HepG2 (cell line): ENCODE measurements at regions not wholly inside any gene's neighbourhood (a gene's known extent, or its start where the extent isn't known, plus 50 kb on each side); places are given as distances from the start of the nearest gene placed in this dataset.

Experiments
- FOXO1 ChIP-seq: sonication (generic); formaldehyde crosslinking; IDR thresholded peaks from 2 replicates; pipeline ENCODE4 v1.4.0; 2020; ENCODE audit warnings: missing genetic modification reagents
- ZC3H13 ChIP-seq: sonication (generic); formaldehyde crosslinking; IDR thresholded peaks from 2 replicates; pipeline ENCODE4 v1.8.1; 2023; ENCODE audit warnings: mild to moderate bottlenecking, missing genetic modification reagents, moderate library complexity
- ZNF207 ChIP-seq: fragments of 450-650 bp; IDR thresholded peaks from 2 replicates; pipeline ENCODE4 v1.6.1; 2016; ENCODE audit warnings: antibody characterized with exemption, borderline replicate concordance
- TF ChIP-seq, protein P1 (sequence below): IDR thresholded peaks from 2 replicates; pipeline ENCODE4 v1.6.1; 2012; ENCODE audit warnings: low read depth, low read length, improper control_type of control experiment
- TF ChIP-seq, protein P2 (sequence below), 2 experiments: fragments of 450-650 bp in 1 of 2; sonication (generic) in 1 of 2; formaldehyde crosslinking in 1 of 2; IDR thresholded peaks; 2 replicates each; pipeline versions ENCODE4 v1.6.1 to v1.8.0; 2016 to 2022; ENCODE audit warnings: antibody characterized with exemption in 1 of 2, mild to moderate bottlenecking in 1 of 2, missing genetic modification reagents in 1 of 2
- TF ChIP-seq, protein P3 (sequence below): sonication (generic); formaldehyde crosslinking; IDR thresholded peaks from 2 replicates; pipeline ENCODE4 v1.4.0; 2020; ENCODE audit warnings: mild to moderate bottlenecking, missing genetic modification reagents

DNA sequence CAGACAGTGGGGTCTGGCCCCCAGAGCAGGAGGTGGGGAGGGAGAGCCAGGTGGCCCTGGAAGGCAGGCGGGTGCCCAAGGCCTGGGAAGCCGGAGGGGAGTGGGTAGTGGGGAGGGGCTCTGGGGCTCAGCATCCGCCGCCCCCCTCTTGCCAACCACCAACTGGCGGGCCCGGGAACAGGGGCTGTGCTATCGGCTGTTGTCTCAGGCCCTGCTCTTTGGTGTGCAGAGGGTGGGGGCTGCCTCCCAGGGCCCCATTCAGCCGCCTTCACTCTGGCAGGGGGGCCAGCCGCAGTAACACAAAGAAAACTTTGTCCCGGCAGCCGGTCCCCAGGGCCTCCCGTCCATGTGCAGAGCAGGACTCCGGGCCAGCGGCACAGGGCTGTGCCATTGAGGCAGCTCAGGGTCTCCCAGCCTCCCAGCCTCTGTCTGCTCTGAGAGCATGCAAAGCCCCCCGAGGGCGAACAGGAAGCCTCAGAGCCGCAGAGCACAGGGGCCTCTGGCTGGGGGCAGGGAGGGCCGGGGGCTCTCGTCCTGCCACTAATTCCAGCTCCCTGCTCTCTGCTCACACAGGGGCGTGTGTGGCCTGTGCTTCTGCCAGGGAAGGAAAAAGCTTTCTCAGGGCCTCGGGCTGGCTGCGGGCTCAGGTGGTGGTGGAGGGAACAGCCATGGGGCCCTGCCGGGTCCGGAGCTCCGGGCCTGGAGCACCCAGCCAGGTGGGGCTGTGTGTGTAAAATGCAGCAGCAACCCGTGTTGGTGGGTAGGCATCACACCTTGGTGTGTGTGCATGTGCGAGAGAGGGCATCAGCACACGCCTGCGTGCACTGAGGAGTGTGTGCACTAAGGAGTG, 54.2 kb upstream of the NOTCH1 start:
- no peak for TF ChIP-seq FOXO1 (CRISPR knock-in tag)
- no peak for TF ChIP-seq ZNF207
- TF ChIP-seq, protein P1, sequence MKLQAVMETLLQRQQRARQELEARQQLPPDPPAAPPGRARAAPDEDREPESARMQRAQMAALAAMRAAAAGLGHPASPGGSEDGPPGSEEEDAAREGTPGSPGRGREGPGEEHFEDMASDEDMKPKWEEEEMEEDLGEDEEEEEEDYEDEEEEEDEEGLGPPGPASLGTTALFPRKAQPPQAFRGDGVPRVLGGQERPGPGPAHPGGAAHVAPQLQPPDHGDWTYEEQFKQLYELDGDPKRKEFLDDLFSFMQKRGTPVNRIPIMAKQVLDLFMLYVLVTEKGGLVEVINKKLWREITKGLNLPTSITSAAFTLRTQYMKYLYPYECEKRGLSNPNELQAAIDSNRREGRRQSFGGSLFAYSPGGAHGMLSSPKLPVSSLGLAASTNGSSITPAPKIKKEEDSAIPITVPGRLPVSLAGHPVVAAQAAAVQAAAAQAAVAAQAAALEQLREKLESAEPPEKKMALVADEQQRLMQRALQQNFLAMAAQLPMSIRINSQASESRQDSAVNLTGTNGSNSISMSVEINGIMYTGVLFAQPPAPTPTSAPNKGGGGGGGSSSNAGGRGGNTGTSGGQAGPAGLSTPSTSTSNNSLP: no peak
- TF ChIP-seq, protein P2, sequence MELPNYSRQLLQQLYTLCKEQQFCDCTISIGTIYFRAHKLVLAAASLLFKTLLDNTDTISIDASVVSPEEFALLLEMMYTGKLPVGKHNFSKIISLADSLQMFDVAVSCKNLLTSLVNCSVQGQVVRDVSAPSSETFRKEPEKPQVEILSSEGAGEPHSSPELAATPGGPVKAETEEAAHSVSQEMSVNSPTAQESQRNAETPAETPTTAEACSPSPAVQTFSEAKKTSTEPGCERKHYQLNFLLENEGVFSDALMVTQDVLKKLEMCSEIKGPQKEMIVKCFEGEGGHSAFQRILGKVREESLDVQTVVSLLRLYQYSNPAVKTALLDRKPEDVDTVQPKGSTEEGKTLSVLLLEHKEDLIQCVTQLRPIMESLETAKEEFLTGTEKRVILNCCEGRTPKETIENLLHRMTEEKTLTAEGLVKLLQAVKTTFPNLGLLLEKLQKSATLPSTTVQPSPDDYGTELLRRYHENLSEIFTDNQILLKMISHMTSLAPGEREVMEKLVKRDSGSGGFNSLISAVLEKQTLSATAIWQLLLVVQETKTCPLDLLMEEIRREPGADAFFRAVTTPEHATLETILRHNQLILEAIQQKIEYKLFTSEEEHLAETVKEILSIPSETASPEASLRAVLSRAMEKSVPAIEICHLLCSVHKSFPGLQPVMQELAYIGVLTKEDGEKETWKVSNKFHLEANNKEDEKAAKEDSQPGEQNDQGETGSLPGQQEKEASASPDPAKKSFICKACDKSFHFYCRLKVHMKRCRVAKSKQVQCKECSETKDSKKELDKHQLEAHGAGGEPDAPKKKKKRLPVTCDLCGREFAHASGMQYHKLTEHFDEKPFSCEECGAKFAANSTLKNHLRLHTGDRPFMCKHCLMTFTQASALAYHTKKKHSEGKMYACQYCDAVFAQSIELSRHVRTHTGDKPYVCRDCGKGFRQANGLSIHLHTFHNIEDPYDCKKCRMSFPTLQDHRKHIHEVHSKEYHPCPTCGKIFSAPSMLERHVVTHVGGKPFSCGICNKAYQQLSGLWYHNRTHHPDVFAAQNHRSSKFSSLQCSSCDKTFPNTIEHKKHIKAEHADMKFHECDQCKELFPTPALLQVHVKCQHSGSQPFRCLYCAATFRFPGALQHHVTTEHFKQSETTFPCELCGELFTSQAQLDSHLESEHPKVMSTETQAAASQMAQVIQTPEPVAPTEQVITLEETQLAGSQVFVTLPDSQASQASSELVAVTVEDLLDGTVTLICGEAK (IDR thresholded peaks at IDR 0.05): no peak
- TF ChIP-seq, protein P2 (CRISPR knock-in tag; IDR thresholded peaks at IDR 0.05): no peak
- TF ChIP-seq, protein P3, sequence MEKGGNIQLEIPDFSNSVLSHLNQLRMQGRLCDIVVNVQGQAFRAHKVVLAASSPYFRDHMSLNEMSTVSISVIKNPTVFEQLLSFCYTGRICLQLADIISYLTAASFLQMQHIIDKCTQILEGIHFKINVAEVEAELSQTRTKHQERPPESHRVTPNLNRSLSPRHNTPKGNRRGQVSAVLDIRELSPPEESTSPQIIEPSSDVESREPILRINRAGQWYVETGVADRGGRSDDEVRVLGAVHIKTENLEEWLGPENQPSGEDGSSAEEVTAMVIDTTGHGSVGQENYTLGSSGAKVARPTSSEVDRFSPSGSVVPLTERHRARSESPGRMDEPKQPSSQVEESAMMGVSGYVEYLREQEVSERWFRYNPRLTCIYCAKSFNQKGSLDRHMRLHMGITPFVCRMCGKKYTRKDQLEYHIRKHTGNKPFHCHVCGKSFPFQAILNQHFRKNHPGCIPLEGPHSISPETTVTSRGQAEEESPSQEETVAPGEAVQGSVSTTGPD (CRISPR knock-in tag): no peak
- TF ChIP-seq ZC3H13 (CRISPR knock-in tag): no peak
